ENCODE measurements at regions not wholly inside any gene's neighbourhood (a gene's known extent, or its start where the extent isn't known, plus 50 kb on each side); places are given as distances from the start of the nearest gene placed in this dataset.
A peak's percentile ranks its signal among the peaks of the same experiment; 100 is the strongest.

- no peak for DNase-seq (ENCODE audit: low spot score)
These were observed 555.8 kb downstream of the BUD13 start for GRCh38 chr11:116217006-116217405.

DNA sequence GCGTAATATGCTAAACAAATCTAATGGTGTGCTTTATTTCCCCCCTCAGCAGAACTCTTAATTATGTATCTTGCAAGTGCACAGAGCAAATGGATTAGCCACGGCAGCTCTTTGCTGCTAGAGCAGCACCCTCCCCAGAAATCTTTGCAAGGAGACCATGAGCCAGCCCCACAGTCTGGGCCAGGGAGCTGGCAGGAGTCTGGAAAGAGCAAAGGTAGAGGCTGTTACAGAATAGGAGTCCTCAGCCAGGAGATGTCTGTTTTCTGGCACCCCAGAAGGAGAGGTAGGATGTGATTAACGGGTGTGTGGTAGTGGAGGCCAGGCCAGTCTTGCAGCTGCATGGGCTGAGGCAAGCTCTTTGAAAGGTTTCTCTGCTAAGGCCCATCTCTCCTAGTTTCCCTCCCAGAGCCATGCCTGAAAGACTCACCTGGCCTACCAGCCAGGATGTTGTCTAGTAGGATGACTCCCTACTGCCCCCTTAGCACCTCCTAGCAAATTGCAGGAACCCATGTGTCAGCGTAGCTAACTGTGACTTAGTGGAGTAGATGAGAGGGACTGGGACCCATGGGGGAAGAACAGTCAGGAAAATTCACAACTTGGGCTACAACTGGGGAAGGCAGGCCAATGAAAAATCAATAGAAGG is 557.2 kb downstream of the BUD13 start:
- DNase-seq (ENCODE audit: low spot score), result no peak

GRCh38 chr11:116211147-116211546 is 561.6 kb downstream of the BUD13 start:
- DNase-seq (ENCODE audit: low spot score), result no peak

DNA sequence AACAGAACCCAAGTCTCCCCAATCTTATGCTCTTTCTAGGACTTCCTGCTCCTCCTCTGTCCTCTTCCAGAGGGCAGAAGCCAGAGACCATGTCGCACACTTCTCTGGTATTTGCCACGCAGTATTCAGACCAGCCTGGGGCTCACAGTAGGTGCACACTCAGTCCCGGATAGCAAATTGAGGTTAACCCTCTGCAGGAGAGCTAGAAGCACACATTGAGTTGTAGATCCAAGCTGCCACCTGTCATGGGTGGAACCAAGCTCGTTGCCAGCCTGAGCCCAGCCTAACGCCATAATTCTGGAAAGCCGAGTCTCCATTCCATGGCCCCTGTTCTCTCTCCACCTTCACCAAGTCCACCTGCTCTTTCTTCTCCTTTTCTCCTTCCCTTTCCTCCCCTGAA is 562.1 kb downstream of the BUD13 start:
- no peak for DNase-seq (ENCODE audit: low spot score)

DNA sequence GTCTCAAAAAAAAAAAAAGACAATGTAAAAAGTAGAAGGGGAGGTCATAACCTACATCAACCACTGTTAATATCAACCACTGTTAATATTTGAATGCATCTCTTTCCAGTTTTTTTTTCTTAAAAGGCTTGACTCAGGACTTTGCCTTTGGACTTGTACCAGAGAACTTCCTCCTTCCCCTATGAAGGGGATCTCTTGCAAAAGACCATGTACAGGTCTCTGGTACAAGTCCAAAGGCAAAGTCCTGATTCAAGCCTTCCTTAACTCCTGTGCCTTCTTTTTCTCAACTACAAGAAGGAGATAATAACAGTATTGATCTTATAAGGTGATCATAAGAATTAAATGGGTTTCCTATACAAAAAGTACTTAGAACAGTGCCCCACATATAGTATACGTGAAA is 563.5 kb downstream of the BUD13 start:
- DNase-seq (ENCODE audit: low spot score), result no peak

DNA sequence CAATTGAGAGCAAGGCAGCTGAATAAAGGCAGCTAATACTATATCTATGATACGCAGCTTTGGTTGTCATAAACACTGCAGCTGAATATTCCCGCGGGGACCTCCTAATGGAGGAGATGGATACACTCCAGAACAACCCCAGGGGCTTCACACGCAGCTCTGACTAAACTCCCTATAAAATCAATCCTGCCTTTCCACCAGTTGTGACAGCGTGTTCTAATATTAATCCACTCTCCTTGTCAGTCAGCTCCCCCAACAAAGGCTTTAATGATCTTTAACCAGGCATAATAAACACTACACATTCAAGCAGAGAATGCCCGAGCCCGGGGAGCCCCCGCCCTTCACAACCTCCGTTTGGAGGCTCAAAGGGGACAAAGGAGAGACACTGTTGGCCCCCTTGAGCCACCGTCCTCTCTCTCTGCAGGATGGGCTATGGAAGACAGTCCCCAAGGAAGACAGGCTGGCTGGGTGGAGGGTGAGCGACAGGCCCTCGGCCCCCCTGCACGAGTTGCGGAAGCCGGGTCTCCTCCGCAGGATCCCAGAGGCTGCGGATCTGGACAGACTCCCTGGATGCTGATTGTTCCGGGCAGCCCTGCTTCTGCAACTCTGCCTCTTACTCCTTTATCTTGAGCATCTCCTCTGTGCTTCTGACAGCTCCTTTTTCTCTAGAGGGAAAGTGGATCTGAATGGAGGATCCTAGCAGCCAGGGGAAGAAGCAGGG is 565.2 kb downstream of the BUD13 start:
- no peak for DNase-seq (ENCODE audit: low spot score)

DNA sequence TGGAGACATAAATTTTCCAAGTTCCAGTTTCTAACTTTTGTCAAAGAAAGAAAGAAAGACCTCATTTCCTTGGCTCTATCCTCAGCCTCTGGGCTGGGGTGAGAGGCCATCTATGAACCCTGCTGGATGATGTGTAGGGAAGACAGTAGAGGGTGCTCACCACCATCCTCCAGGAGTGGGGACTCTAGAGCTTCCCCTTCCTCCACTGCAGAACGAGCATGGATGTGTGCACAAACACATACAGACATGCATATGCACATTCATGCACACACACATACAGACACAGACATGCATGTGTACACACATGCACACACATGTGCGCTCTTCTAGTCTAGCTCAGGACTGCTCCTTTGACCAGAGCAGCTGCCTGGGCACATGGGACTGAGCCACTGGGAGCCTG is 565.8 kb downstream of the BUD13 start:
- DNase-seq (ENCODE audit: low spot score), result no peak

GRCh38 chr11:116202922-116203321 is 569.9 kb downstream of the BUD13 start:
- no peak for DNase-seq (ENCODE audit: low spot score)

DNA sequence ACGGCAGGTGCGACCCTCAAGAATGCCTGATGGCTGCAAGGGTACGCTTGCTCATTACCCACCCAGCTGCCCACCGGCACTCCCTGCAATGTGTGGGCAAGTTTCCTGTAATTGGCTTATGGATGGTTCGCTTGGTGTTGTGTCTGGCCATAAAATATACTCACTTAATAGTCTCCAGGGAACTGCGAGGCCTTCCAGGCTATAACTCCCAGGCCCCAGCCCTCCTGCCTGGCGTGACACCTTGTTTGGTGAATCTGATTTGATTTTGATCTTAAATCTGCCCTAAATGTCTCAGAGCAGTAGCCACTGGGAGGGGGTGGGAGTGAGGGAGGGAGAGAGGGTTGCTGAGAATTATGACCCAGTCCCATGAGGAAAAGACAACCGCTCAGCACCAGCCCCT is 572.2 kb downstream of the BUD13 start:
- no peak for DNase-seq (ENCODE audit: low spot score)

GRCh38 chr11:116199182-116199581 is 573.6 kb downstream of the BUD13 start:
- DNase-seq (ENCODE audit: low spot score), result no peak

DNA sequence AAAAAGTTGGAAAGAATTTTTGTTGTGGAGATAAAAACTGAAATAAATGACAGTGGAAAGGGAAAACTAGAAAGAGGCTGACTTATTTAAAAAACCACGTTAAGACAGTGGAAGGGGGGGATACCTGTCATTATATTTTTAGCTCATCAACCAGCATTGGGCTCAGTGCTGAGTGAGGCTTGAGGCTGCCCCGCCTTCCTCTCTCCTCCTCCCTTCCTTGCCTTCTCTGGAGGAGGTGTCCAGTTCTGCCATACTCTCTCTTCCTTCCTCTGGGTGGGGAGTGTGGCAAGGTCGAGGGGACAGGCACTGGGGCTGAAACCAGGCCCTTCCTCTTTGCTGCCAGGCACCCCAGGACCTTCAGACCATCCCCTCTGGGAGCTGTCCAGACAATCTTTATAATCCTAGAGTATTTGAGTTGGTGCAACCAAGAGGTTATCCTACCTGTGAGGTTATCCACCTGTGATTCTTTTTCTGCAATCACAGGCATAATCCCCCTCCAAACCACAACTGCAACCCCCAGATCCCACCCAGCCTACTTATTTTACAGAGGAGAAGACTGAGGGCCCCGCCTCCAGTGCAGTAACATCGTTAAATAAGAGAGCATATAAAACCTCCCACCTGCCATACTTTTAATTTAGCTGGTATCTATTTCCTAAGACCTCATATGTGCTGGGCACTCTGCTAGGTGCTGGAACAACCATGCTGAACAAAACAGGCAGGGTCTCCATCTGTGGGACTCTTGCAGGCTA is 578.5 kb downstream of the BUD13 start:
- DNase-seq (ENCODE audit: low spot score), result no peak

- peak; percentile 94 for DNase-seq (ENCODE audit: low spot score)
These were observed 579.3 kb downstream of the BUD13 start for GRCh38 chr11:116193321-116194131.

DNA sequence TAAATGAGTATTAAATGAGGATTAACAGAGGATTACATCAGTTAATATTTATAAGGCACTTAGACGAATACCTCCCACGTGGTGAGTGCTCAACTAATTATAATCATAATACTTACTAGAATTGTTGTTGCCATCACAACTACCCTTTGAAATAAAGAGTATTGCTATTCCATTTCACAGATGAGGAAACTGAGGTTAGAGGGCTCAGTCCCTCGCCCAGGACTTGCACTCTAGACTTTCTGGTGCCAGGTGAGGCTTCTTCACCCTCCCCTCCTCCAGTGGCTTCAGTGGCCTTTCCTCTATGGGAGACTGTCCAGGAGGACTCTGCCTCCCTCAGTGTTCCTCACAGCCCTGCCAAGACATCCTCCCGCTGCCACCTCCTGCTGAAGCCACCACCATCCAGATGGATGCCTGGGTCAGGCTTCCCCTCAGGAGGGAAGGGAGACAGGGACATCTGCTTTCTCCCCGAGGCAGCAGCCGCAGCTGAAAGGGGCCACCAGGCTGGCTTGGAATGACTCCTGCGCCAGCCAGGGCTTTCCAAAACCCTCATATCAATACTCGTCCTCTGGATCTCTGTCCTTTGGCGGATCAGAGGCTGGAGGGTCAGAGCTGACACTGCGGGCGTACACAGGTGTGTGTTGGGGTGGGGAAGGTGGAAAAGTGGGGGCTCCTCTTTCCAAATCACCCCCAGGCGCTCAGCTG is 580.1 kb downstream of the BUD13 start:
- DNase-seq (ENCODE audit: low spot score), result peak; percentile 43

GRCh38 chr11:116190861-116191260 is 581.9 kb downstream of the BUD13 start:
- DNase-seq (ENCODE audit: low spot score), result no peak

GRCh38 chr11:116189408-116190170 is 583.2 kb downstream of the BUD13 start:
- no peak for DNase-seq (ENCODE audit: low spot score)

DNA sequence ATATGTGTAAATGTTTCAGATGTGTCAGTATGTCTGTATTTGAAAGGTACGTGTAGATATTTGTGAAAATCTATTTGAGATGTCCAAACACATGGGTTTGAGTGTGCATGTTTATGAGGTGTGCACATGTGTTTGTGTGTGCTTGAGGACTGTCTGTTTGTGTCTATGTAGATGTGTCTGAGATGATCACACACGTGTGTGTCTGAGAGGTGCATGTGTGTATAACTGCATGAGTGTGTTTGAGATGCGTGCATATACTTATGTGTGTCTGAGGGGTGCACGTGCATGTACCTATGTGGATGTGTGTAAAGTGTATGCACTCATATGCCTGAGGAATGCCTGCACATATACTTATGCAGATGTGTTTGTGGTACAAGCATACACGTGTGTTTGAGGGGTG is 584.4 kb downstream of the BUD13 start:
- DNase-seq (ENCODE audit: low spot score), result no peak

DNA sequence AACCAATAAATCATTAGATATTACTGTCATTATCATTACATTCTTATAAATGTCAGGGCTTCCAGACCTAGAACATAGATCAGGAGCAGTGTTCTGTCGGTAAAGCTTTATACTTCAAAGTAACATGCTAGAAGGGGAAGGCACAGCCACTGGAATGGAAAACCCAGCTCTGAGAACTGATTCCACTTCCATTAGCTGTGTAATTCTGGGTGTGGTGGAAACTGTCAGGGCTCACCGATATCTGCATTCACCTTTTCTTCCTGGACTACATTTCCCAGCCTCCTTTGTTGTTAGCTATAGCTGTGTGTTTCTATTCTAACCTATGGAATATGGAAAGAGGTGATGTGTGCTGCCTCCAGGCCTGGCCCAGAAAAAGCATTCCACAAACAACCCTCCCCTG is 585.8 kb downstream of the BUD13 start:
- DNase-seq (ENCODE audit: low spot score), result no peak

DNA sequence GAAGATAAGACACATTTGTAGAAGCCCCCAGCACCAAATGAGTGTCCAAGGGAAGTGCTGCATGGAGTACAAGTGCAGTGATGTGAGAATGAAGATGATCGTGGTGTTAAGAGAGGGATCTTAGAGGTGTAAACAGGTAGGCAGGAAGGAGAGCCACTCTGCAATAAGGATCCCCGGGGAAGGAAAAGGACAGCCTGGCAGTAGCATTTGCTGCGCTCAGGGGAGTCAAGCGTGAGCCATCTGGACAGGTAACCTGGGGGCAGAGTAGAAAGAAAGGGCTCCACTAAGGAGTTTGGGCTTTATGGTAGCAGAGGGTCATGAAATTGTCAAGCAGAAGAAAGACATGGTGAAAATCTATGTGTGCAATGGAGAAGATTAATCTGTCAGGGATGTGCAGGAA is 587.2 kb downstream of the BUD13 start:
- DNase-seq (ENCODE audit: low spot score), result no peak

DNA sequence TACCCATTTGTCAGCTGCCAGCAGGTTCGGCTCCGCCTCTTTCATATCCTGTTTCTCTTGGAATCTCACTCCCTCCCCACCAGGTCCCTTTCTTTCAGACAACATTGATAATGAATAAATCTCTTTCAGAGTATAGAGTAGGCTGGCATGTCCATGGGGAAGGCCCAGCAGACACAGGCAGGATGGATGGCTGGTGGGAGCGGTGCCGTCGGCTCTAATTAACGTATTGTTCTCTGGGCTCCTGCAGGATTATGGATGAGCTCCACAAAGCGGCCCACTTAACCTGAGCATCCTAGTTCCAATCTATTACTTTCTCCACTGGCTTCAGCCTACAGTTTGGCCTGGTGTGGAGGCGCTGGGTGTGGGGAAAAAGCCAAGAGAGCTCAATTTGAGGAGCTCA is 588.0 kb downstream of the BUD13 start:
- no peak for DNase-seq (ENCODE audit: low spot score)

- no peak for DNase-seq (ENCODE audit: low spot score)
These were observed 590.3 kb downstream of the BUD13 start for GRCh38 chr11:116182356-116182966.
